HEK293 (cell line): ENCODE measurements at regions not wholly inside any gene's neighbourhood (a gene's known extent, or its start where the extent isn't known, plus 50 kb on each side); places are given as distances from the start of the nearest gene placed in this dataset.

ENCODE experiments used
- CTCF ChIA-PET: fragments of 350-600 bp; formaldehyde crosslinking; extraction: SDS; loops from one replicate; lab custom pipeline; 2021; ENCODE audit warnings: antibody characterized with exemption; lab: Yijun Ruan, JAX
- POLR2A ChIA-PET: fragments of 300-600 bp; formaldehyde crosslinking; extraction: SDS; loops from one replicate; lab custom pipeline; 2020; ENCODE audit warnings: antibody characterized with exemption, inconsistent platforms; lab: Yijun Ruan, JAX
- H3K27ac ChIP-seq: fragments of 200-500 bp; sonication (Bioruptor generic); 2 replicates; pipeline ENCODE4 v1.5.1; 2014; ENCODE audit warnings: low read depth, low read length, control low read depth, inconsistent platforms; ENCODE audit errors: extremely low read depth
- H3K36me3 ChIP-seq, 2 experiments: fragments of 200-500 bp in 1 of 2; sonication (Bioruptor generic) in 1 of 2; 1 replicate in 1 of 2; 2 replicates in 1 of 2; pipeline ENCODE4 v1.5.1; 2014 to 2017; ENCODE audit warnings: inconsistent platforms in 2 of 2, low read length in 2 of 2; ENCODE audit not compliant: control insufficient read depth in 2 of 2, insufficient read depth in 1 of 2
- H3K4me1 ChIP-seq: fragments of 200-500 bp; sonication (Bioruptor generic); 2 replicates; pipeline ENCODE4 v1.5.1; 2014; ENCODE audit warnings: mild to moderate bottlenecking, low read length, inconsistent platforms; ENCODE audit not compliant: control insufficient read depth, insufficient read depth
- H3K4me3 ChIP-seq: 2 replicates; pipeline ENCODE4 v1.5.1; 2011; ENCODE audit warnings: low read depth, mild to moderate bottlenecking, control low read depth, low read length, moderate library complexity
- H3K9me3 ChIP-seq: fragments of 200-500 bp; sonication (Bioruptor generic); 2 replicates; pipeline ENCODE4 v1.5.1; 2014; ENCODE audit warnings: low read depth, low read length, inconsistent platforms; ENCODE audit not compliant: control insufficient read depth, insufficient read depth
- EGR2 ChIP-seq: fragments of 450-650 bp; formaldehyde crosslinking; IDR thresholded peaks from 2 replicates; pipeline ENCODE4 v1.5.1; 2016; ENCODE audit warnings: low read depth, missing biosample characterization, missing genetic modification characterization
- GLIS2 ChIP-seq: fragments of 450-650 bp; formaldehyde crosslinking; IDR thresholded peaks from 2 replicates; pipeline ENCODE4 v1.5.1; 2016; ENCODE audit warnings: missing biosample characterization, missing genetic modification characterization
- KLF9 ChIP-seq: fragments of 450-650 bp; formaldehyde crosslinking; IDR thresholded peaks from 2 replicates; pipeline ENCODE4 v1.5.1; 2016; ENCODE audit warnings: missing biosample characterization, missing genetic modification characterization, low read depth
- PRDM6 ChIP-seq: fragments of 450-650 bp; formaldehyde crosslinking; IDR thresholded peaks from 2 replicates; pipeline ENCODE4 v1.5.1; 2017; ENCODE audit warnings: missing biosample characterization, missing genetic modification characterization
- ZBTB8A ChIP-seq: fragments of 450-650 bp; formaldehyde crosslinking; IDR thresholded peaks from 2 replicates; pipeline ENCODE4 v1.5.1; 2016; ENCODE audit warnings: missing biosample characterization, missing genetic modification characterization
- ZFHX2 ChIP-seq: fragments of 450-650 bp; formaldehyde crosslinking; conservative IDR thresholded peaks from 2 replicates; pipeline ENCODE4 v1.5.1; 2016; ENCODE audit warnings: missing biosample characterization, missing genetic modification characterization
- ZIC2 ChIP-seq: fragments of 450-650 bp; formaldehyde crosslinking; IDR thresholded peaks from 2 replicates; pipeline ENCODE4 v1.5.1; 2016; ENCODE audit warnings: missing biosample characterization, missing genetic modification characterization
- ZNF10 ChIP-seq: fragments of 450-650 bp; formaldehyde crosslinking; IDR thresholded peaks from 2 replicates; pipeline ENCODE4 v1.5.1; 2017; ENCODE audit warnings: missing biosample characterization, missing genetic modification characterization
- ZNF146 ChIP-seq: fragments of 450-650 bp; formaldehyde crosslinking; IDR thresholded peaks from 2 replicates; pipeline ENCODE4 v1.5.1; 2016; ENCODE audit warnings: missing biosample characterization, missing genetic modification characterization
- ZNF174 ChIP-seq: fragments of 450-650 bp; formaldehyde crosslinking; IDR thresholded peaks from 2 replicates; pipeline ENCODE4 v1.5.0; 2017; ENCODE audit warnings: missing biosample characterization, mild to moderate bottlenecking, missing genetic modification characterization
- ZNF221 ChIP-seq: fragments of 450-650 bp; formaldehyde crosslinking; IDR thresholded peaks from 2 replicates; pipeline ENCODE4 v1.5.1; 2017; ENCODE audit warnings: missing biosample characterization, missing genetic modification characterization, borderline replicate concordance
- ZNF37A ChIP-seq: fragments of 450-650 bp; IDR thresholded peaks from 2 replicates; pipeline ENCODE4 v1.5.1; 2018; ENCODE audit warnings: missing biosample characterization, missing genetic modification characterization
- ZNF433 ChIP-seq: fragments of 450-650 bp; formaldehyde crosslinking; IDR thresholded peaks from 2 replicates; pipeline ENCODE4 v1.5.1; 2016; ENCODE audit warnings: missing biosample characterization, missing genetic modification characterization, low read depth
- ZNF514 ChIP-seq: fragments of 450-650 bp; formaldehyde crosslinking; IDR thresholded peaks from 2 replicates; pipeline ENCODE4 v1.5.1; 2016; ENCODE audit warnings: missing biosample characterization, missing genetic modification characterization
- ZNF658 ChIP-seq: fragments of 450-650 bp; formaldehyde crosslinking; IDR thresholded peaks from 2 replicates; pipeline ENCODE4; 2016; ENCODE audit warnings: missing biosample characterization, missing genetic modification characterization
- ZSCAN4 ChIP-seq: fragments of 450-650 bp; formaldehyde crosslinking; IDR thresholded peaks from 2 replicates; pipeline ENCODE4 v1.5.1; 2017; ENCODE audit warnings: missing biosample characterization, missing genetic modification characterization
- ZSCAN5A ChIP-seq: fragments of 450-650 bp; formaldehyde crosslinking; IDR thresholded peaks from 2 replicates; pipeline ENCODE4 v1.5.1; 2016; ENCODE audit warnings: missing biosample characterization, missing genetic modification characterization

GRCh38 chr17:49904893-49905292 is 57.0 kb upstream of the TAC4 start:
- ChIA-PET CTCF (interaction anchor here (7.3 kb wide), 1 partner anchor 92 kb away, joined by 58 read pairs; the partner anchor contains the start of gene DLX3), POLR2A (no interaction called here)
- Histone ChIP-seq H3K9me3 (no peaks in the 10 kb centered on the region), H3K4me3 (no peak overlapping the region), H3K36me3 (no peaks in the 10 kb centered on the region), H3K27ac (no peak overlapping the region), H3K4me1 (peaks cover 6% of the 10 kb centered on the region; the same call in 1 of the 2 replicates)
- TF ChIP-seq ZSCAN5A (tag by site-specific recombination) (no peak), ZNF174 (tag by site-specific recombination) (no peak), ZNF658 (no peak), ZNF37A (tag by site-specific recombination) (no peak), ZNF10 (tag by site-specific recombination) (no peak)

DNA sequence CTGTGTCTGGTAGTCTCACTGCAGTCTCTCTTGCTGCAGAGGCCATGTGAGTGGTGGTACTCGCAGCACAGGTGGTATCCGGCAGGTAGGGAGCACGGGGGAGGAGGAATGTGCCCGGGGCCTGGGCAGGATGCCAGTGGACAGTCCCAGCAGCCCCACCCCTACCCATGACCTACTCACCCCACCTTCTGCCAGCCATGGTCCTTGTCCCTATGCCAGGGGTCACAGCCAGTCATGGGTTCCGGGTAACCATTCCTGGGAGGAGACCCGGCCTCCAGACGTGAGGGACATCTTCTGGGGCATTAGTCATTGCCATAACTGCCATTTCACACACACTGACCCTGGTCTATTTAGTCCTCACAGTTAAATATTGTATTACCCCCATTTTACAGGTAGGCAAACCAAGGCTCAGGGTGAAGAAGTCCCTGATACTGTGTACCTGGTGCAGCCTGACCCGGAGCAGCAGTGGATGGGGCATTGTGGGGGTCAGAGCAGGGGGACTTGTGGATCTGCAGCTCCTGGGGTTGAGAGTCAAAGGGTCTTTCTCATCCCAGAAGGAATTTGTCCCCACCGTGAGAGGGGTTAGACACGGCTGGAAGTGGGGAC is 58.8 kb upstream of the TAC4 start:
- Histone ChIP-seq H3K36me3 (no peaks in the 10 kb centered on the region), H3K4me3 (no peak overlapping the region), H3K27ac (no peak overlapping the region), H3K4me1 (peaks cover 6% of the 10 kb centered on the region; the same call in 1 of the 2 replicates), H3K9me3 (no peaks in the 10 kb centered on the region)
- CTCF ChIA-PET, result interaction anchor here (7.3 kb wide), 1 partner anchor 90 kb away, joined by 58 read pairs; the partner anchor contains the start of gene DLX3
- POLR2A ChIA-PET, result no interaction called here
- TF ChIP-seq EGR2 (tag by site-specific recombination), result no peak

- TF ChIP-seq ZFHX2 (tag by site-specific recombination) (peak; percentile 23; the same call in 1 of the 2 replicates), ZNF433 (no peak)
- ChIA-PET CTCF (interaction anchor here (7.3 kb wide), 1 partner anchor 89 kb away, joined by 58 read pairs; the partner anchor contains the start of gene DLX3), POLR2A (no interaction called here)
- Histone ChIP-seq H3K4me1 (peaks cover under 1% of the 10 kb centered on the region; the same call in 1 of the 2 replicates), H3K9me3 (no peaks in the 10 kb centered on the region), H3K4me3 (no peak overlapping the region), H3K27ac (no peak overlapping the region), H3K36me3 (no peaks in the 10 kb centered on the region)
Measured at GRCh38 chr17:49907279-49907678, 59.4 kb upstream of the TAC4 start.

GRCh38 chr17:49908782-49909714 is 59.9 kb upstream of the DLX4 start:
- ChIA-PET POLR2A (interaction anchor here (0.6 kb wide), 1 partner anchor 232 kb away, joined by 4 read pairs; no protein-coding TSS in a partner anchor), CTCF (interaction anchor here (0.6 to 4.4 kb wide), 6 partner anchors 26 to 89 kb away, joined by 3 to 38 read pairs (median 4); partner anchors contain the start of gene DLX3)
- no peaks in the 10 kb centered on the region for H3K4me1 ChIP-seq
- TF ChIP-seq ZBTB8A (tag by site-specific recombination) (no peak), PRDM6 (tag by site-specific recombination) (no peak), GLIS2 (tag by site-specific recombination) (0 out of 2 replicates have a peak, but pooled peaks have one; percentile 34), KLF9 (tag by site-specific recombination) (no peak), ZNF514 (no peak), ZSCAN4 (tag by site-specific recombination) (peak; percentile 98), ZNF146 (tag by site-specific recombination) (no peak), ZNF221 (no peak), ZIC2 (tag by site-specific recombination) (peak; percentile 24; the same call in 1 of the 2 replicates)
- TF ChIP-seq, all 188 proteins: peak for 3
- H3K9me3 ChIP-seq, result no peaks in the 10 kb centered on the region
- H3K36me3 ChIP-seq, result no peaks in the 10 kb centered on the region
- no peak overlapping the region for H3K4me3 ChIP-seq
- no peak overlapping the region for H3K27ac ChIP-seq
